GM12878 (cell line): ENCODE measurements at regions not wholly inside any gene's neighbourhood (a gene's known extent, or its start where the extent isn't known, plus 50 kb on each side); places are given as distances from the start of the nearest gene placed in this dataset.

Experiments
- ATAC-seq: fragments of 200-7000 bp; cut with Tn5 transposase; 3 replicates; pipeline ENCODE4 v1.9.1; 2020; ENCODE audit warnings: mild to moderate bottlenecking, moderate library complexity
- BruUV-seq: library from RNA; stranded (reverse); fragments of 400-500 nt; replicated peaks from 2 replicates; lab custom pipeline; 2021; lab: Mats Ljungman, UMichigan
- CTCF ChIA-PET: fragments of 300-600 bp; sonication (Branson Sonifier 250); formaldehyde crosslinking; extraction: SDS; loops from one replicate; lab custom pipeline; 2021; ENCODE audit warnings: inconsistent platforms; lab: Yijun Ruan, JAX
- POLR2A ChIA-PET: fragments of 350-600 bp; formaldehyde crosslinking; extraction: SDS; loops from one replicate; lab custom pipeline; 2021; ENCODE audit warnings: inconsistent platforms; lab: Charles Lee
- RAD21 ChIA-PET: fragments of 300-600 bp; sonication (Branson Sonifier 250); formaldehyde crosslinking; loops from one replicate; lab custom pipeline; 2023; ENCODE audit warnings: antibody characterized with exemption; ENCODE audit not compliant: unreplicated experiment; lab: Charles Lee
- SMC1A ChIA-PET: fragments of 300-600 bp; sonication (Branson Sonifier 250); formaldehyde crosslinking; loops from one replicate; lab custom pipeline; 2023; ENCODE audit not compliant: unreplicated experiment, uncharacterized antibody; lab: Charles Lee
- DNase-seq: peaks from one replicate; pipeline ENCODE4 v3.0.0-alpha.2; 2011; ENCODE audit warnings: low read depth, low spot score
- FAIRE-seq: peaks from 3 replicates; lab custom pipeline; 2011; peaks lifted over from hg19 to GRCh38; lab: Jason Lieb, UNC
- H2AFZ ChIP-seq: 2 replicates; pipeline ENCODE4 v1.6.0; 2011; ENCODE audit warnings: low read depth, low read length, control low read depth; ENCODE audit not compliant: control insufficient read depth
- H3K27ac ChIP-seq: 2 replicates; pipeline ENCODE4 v1.5.1; 2011; ENCODE audit warnings: control low read depth; ENCODE audit not compliant: control insufficient read depth, insufficient read depth
- H3K27me3 ChIP-seq, 2 experiments: replicated peaks in 1 of 2; 2 replicates each; pipeline versions ENCODE4 v1.6.0 to v1.6.1; 2011; ENCODE audit warnings: low read length in 1 of 2; ENCODE audit not compliant: control insufficient read depth in 2 of 2, insufficient read depth in 2 of 2
- H3K36me3 ChIP-seq, 2 experiments: 2 replicates each; pipeline ENCODE4 v1.5.1; 2011; ENCODE audit warnings: low read length in 1 of 2; ENCODE audit not compliant: control insufficient read depth in 2 of 2, insufficient read depth in 2 of 2
- H3K4me1 ChIP-seq: 2 replicates; pipeline ENCODE4 v1.6.1; 2011; ENCODE audit warnings: mild to moderate bottlenecking, low read length, moderate library complexity, mixed read lengths; ENCODE audit not compliant: control insufficient read depth, insufficient read depth
- H3K4me2 ChIP-seq: 2 replicates; pipeline ENCODE4 v1.6.0; 2011; ENCODE audit warnings: control low read depth; ENCODE audit not compliant: control insufficient read depth, insufficient read depth
- H3K4me3 ChIP-seq: fragments of 200-600 bp; sonication (generic); 2 replicates; pipeline ENCODE4 v1.5.1; 2016
- H3K79me2 ChIP-seq: 2 replicates; pipeline ENCODE4 v1.6.0; 2011; ENCODE audit warnings: low read length; ENCODE audit not compliant: control insufficient read depth, insufficient read depth
- H3K9ac ChIP-seq: 2 replicates; pipeline ENCODE4 v1.8.0; 2011; ENCODE audit warnings: low read length, control low read depth, mixed read lengths; ENCODE audit not compliant: control insufficient read depth, insufficient read depth
- H3K9me3 ChIP-seq: replicated peaks from 3 replicates; pipeline ENCODE4 v1.5.1; 2011; ENCODE audit warnings: mild to moderate bottlenecking, low read length; ENCODE audit not compliant: control insufficient read depth, insufficient read depth
- H4K20me1 ChIP-seq: 2 replicates; pipeline ENCODE4 v1.6.0; 2011; ENCODE audit not compliant: control insufficient read depth, insufficient read depth
- BCL11A ChIP-seq: IDR thresholded peaks from 2 replicates; pipeline ENCODE4 v1.6.1; 2011; ENCODE audit warnings: low read depth, low read length
- CBX3 ChIP-seq: fragments of 200-600 bp; sonication (generic); IDR thresholded peaks from 2 replicates; pipeline ENCODE4 v1.6.1; 2016; ENCODE audit warnings: low read depth, borderline replicate concordance
- CHD4 ChIP-seq: fragments of 200-600 bp; sonication (generic); IDR thresholded peaks from 2 replicates; pipeline ENCODE4 v1.6.1; 2016; ENCODE audit warnings: mild to moderate bottlenecking
- EGR1 ChIP-seq, 2 experiments: IDR thresholded peaks; 1 replicate in 1 of 2; 2 replicates in 1 of 2; pipeline ENCODE4 v1.6.1; 2011 to 2012; ENCODE audit warnings: low read depth in 2 of 2, low read length in 2 of 2, borderline replicate concordance in 1 of 2, mild to moderate bottlenecking in 1 of 2, moderate library complexity in 1 of 2
- ETV6 ChIP-seq, 2 experiments: fragments of 450-650 bp in 1 of 2; IDR thresholded peaks in 1 of 2; conservative IDR thresholded peaks in 1 of 2; 2 replicates each; pipeline ENCODE4 v1.6.1; 2014; ENCODE audit warnings: antibody characterized with exemption in 1 of 2, borderline replicate concordance in 1 of 2, low read depth in 1 of 2, mild to moderate bottlenecking in 1 of 2, moderate library complexity in 1 of 2
- FOS ChIP-seq: IDR thresholded peaks from 3 replicates; pipeline ENCODE4 v1.6.1; 2011; ENCODE audit warnings: borderline replicate concordance; ENCODE audit not compliant: insufficient read length; ENCODE audit errors: extremely low read depth
- IKZF1 ChIP-seq: fragments of 450-650 bp; conservative IDR thresholded peaks from 2 replicates; pipeline ENCODE4 v1.6.1; 2017; ENCODE audit warnings: antibody characterized with exemption, mild to moderate bottlenecking
- MYB ChIP-seq: fragments of 150-350 bp; IDR thresholded peaks from 2 replicates; pipeline ENCODE4 v1.6.1; 2014; ENCODE audit warnings: mild to moderate bottlenecking, low read depth, low read length, borderline replicate concordance
- NBN ChIP-seq: fragments of 450-650 bp; IDR thresholded peaks from 2 replicates; pipeline ENCODE4 v1.6.1; 2016
- NFYA ChIP-seq: IDR thresholded peaks from 2 replicates; pipeline ENCODE4 v1.6.1; 2011; ENCODE audit warnings: low read depth, mild to moderate bottlenecking, low read length, improper control_type of control experiment, borderline replicate concordance
- POLR2AphosphoS5 ChIP-seq: IDR thresholded peaks from 2 replicates; pipeline ENCODE4 v1.6.1; 2011; ENCODE audit warnings: mild to moderate bottlenecking, low read length, inconsistent platforms
- RELA ChIP-seq: fragments of 450-650 bp; IDR thresholded peaks from 2 replicates; pipeline ENCODE4 v1.8.0; 2014; ENCODE audit warnings: borderline replicate concordance; ENCODE audit not compliant: partially characterized antibody
- SMAD1 ChIP-seq: fragments of 450-650 bp; IDR thresholded peaks from 2 replicates; pipeline ENCODE4 v1.6.1; 2018; ENCODE audit warnings: mild to moderate bottlenecking, low read depth; ENCODE audit not compliant: partially characterized antibody
- SREBF1 ChIP-seq: IDR thresholded peaks from 2 replicates; pipeline ENCODE4 v1.6.1; 2012; ENCODE audit warnings: mild to moderate bottlenecking, low read length
- SREBF2 ChIP-seq: IDR thresholded peaks from 2 replicates; pipeline ENCODE4 v1.6.1; 2012; ENCODE audit warnings: mild to moderate bottlenecking, low read length
- SUPT20H ChIP-seq: IDR thresholded peaks from 2 replicates; pipeline ENCODE4 v1.6.1; 2011; ENCODE audit warnings: low read depth, mild to moderate bottlenecking, low read length, moderate library complexity, borderline replicate concordance; ENCODE audit not compliant: control insufficient read depth
- TAF1 ChIP-seq: IDR thresholded peaks from 2 replicates; pipeline ENCODE4 v1.6.1; 2011; ENCODE audit warnings: mild to moderate bottlenecking, low read depth, low read length, borderline replicate concordance
- TCF3 ChIP-seq: IDR thresholded peaks from 2 replicates; pipeline ENCODE4 v1.6.1; 2012; ENCODE audit warnings: low read depth, mild to moderate bottlenecking, low read length, borderline replicate concordance; ENCODE audit not compliant: insufficient read depth
- ZSCAN29 ChIP-seq: fragments of 450-650 bp; IDR thresholded peaks from 2 replicates; pipeline ENCODE4 v1.6.1; 2017; ENCODE audit warnings: mild to moderate bottlenecking, moderate library complexity
- WGBS: methylation state at CpG from one replicate; pipeline ENCODE4 v1.1.6; 2016; ENCODE audit warnings: low lambda C conversion rate; ENCODE audit not compliant: insufficient replicate concordance, insufficient coverage; ENCODE audit errors: missing lambda C conversion rate; 5-methylcytosine and 5-hydroxymethylcytosine counted together
- in situ Hi-C: fragments of 300-500 bp; cut with MboI; formaldehyde crosslinking; loops from 9 replicates; pipeline ENCODE4 v1.14.3; 2018; ENCODE audit warnings: mixed read lengths
- intact Hi-C: fragments of 100-400 bp; cut with micrococcal nuclease; formaldehyde crosslinking; loops from one replicate; pipeline ENCODE4 v1.14.2; 2022; ENCODE audit not compliant: unreplicated experiment
- TF ChIP-seq, protein P1 (sequence below): IDR thresholded peaks from 2 replicates; pipeline ENCODE4 v1.6.1; 2011; ENCODE audit warnings: low read depth, mild to moderate bottlenecking, low read length, moderate library complexity, borderline replicate concordance; ENCODE audit errors: extremely low read depth

DNA sequence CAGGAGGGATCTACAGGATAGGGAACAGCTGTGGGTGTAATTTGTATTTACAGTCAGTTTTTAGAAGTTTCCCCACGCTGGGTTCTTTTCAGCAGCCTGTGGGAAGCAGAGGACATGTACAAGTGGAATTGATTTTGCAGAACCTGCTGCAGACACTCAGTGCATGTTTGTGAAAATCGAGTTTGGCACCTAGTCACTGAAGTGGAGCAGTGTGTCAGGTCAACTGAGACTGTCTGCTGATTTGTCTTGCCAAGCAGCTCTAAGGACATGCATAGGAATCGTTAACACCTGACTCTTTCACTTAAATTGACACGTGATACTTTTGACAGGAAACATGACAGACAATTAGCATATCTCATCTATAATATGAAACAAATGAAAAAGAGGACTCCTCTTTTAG, 416.6 kb downstream of the TMX3 start:
- SMC1A ChIA-PET, result no interaction called here
- H3K79me2 ChIP-seq, result no peaks in the 10 kb centered on the region
- H3K27me3 ChIP-seq, result no peaks in the 10 kb centered on the region
- no peak overlapping the region for H3K4me3 ChIP-seq
- TF ChIP-seq RELA, result no peak
- TF ChIP-seq NBN, result no peak
- TF ChIP-seq CBX3, result no peak
- no peak for TF ChIP-seq SREBF2
- TF ChIP-seq SUPT20H, result no peak
- no peak for TF ChIP-seq MYB
- no peak for TF ChIP-seq TCF3
- TF ChIP-seq BCL11A, result no peak
- TF ChIP-seq TAF1, result no peak
- TF ChIP-seq, protein P1, sequence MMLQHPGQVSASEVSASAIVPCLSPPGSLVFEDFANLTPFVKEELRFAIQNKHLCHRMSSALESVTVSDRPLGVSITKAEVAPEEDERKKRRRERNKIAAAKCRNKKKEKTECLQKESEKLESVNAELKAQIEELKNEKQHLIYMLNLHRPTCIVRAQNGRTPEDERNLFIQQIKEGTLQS, result no peak
- TF ChIP-seq POLR2AphosphoS5, result no peak
- no peak for TF ChIP-seq ETV6 (conservative IDR thresholded peaks at IDR 0.05 in 1 of 2, IDR thresholded peaks at IDR 0.05 in 1 of 2; ENCODE audit: borderline replicate concordance in 1 of 2, low read depth in 1 of 2)
- no peak for TF ChIP-seq EGR1 (IDR thresholded peaks at IDR 0.05; ENCODE audit: borderline replicate concordance in 1 of 2, low read depth in 2 of 2, low read length in 2 of 2)
- TF ChIP-seq CHD4, result no peak
- TF ChIP-seq IKZF1, result no peak
- no peak for TF ChIP-seq SMAD1
- no peak for TF ChIP-seq FOS
- TF ChIP-seq SREBF1, result no peak
- TF ChIP-seq NFYA, result no peak
- no peak for TF ChIP-seq ZSCAN29
- DNase-seq, result no peak
- H3K4me2 ChIP-seq, result no peak overlapping the region
- no TSS peak for BruUV-seq
- FAIRE-seq, result no peak
- no peak overlapping the region for H3K9ac ChIP-seq
- CTCF ChIA-PET, result no interaction called here
- POLR2A ChIA-PET, result no interaction called here
- H4K20me1 ChIP-seq, result no peaks in the 10 kb centered on the region
- intact Hi-C loops, result no loop called here
- ATAC-seq, result no peak
- H3K27ac ChIP-seq, result no peak overlapping the region
- RAD21 ChIA-PET, result no interaction called here
- in situ Hi-C loops, result no loop called here
- H2AFZ ChIP-seq, result no peak overlapping the region
- H3K36me3 ChIP-seq, result no peaks in the 10 kb centered on the region
- H3K4me1 ChIP-seq, result no peaks in the 10 kb centered on the region
- WGBS, result 5% methylated on average over 4 of the region's 4 CpGs
- H3K9me3 ChIP-seq, result no peaks in the 10 kb centered on the region
